ENCODE measurements at regions not wholly inside any gene's neighbourhood (a gene's known extent, or its start where the extent isn't known, plus 50 kb on each side); places are given as distances from the start of the nearest gene placed in this dataset.

GRCh38 chr5:157924490-157924889, 65.5 kb upstream of the CLINT1 start:
- no peak overlapping the region for H3K4me3 ChIP-seq
- TF ChIP-seq CTCF (IDR thresholded peaks at IDR 0.05): no peak
- no peak for TF ChIP-seq POLR2A (IDR thresholded peaks at IDR 0.05)
- H3K9me3 ChIP-seq: no peaks in the 10 kb centered on the region
- 65 to 68% methylated on average over 2 of the region's 2 CpGs for WGBS, 2 donors
- DNase-seq: no peak
- intact Hi-C loops (cut with DNase I): loop anchor here (10.0 kb wide), 1 partner anchor 70 kb away; the partner anchor contains the start of gene CLINT1
- no peaks in the 10 kb centered on the region for H3K27me3 ChIP-seq
- ATAC-seq: no peak
- H3K36me3 ChIP-seq (replicated peaks in 1 of 2; ENCODE audit: insufficient read depth in 1 of 2, low read depth in 2 of 2): no peaks in the 10 kb centered on the region
- peaks cover 8% of the 10 kb centered on the region for H3K4me1 ChIP-seq
- H3K27ac ChIP-seq: no peak overlapping the region

- WGBS, 2 donors: 72 to 77% methylated on average over 3 of the region's 3 CpGs
- Histone ChIP-seq H3K27ac (no peak overlapping the region), H3K4me3 (no peak overlapping the region), H3K36me3 (replicated peaks in 1 of 2; ENCODE audit: insufficient read depth in 1 of 2, low read depth in 2 of 2) (no peaks in the 10 kb centered on the region), H3K9me3 (no peaks in the 10 kb centered on the region), H3K4me1 (peaks cover 15% of the 10 kb centered on the region), H3K27me3 (no peaks in the 10 kb centered on the region)
- DNase-seq: no peak
- intact Hi-C loops (cut with DNase I): loop anchor here (10.0 kb wide), 1 partner anchor 69 kb away; the partner anchor contains the start of gene CLINT1
- TF ChIP-seq POLR2A (IDR thresholded peaks at IDR 0.05): no peak
- no peak for TF ChIP-seq CTCF (IDR thresholded peaks at IDR 0.05)
- ATAC-seq: no peak
Measured at GRCh38 chr5:157923765-157924164, 64.8 kb upstream of the CLINT1 start.

- intact Hi-C loops (cut with DNase I): loop anchor here (10.0 kb wide), 1 partner anchor 67 kb away; the partner anchor contains the start of gene CLINT1
- no peak overlapping the region for H3K27ac ChIP-seq
- 87 to 90% methylated on average over 4 of the region's 4 CpGs for WGBS, 2 donors
- no peak overlapping the region for H3K4me3 ChIP-seq
- peaks cover 22% of the 10 kb centered on the region for H3K4me1 ChIP-seq
- H3K27me3 ChIP-seq: no peaks in the 10 kb centered on the region
- TF ChIP-seq CTCF (IDR thresholded peaks at IDR 0.05) (no peak), POLR2A (IDR thresholded peaks at IDR 0.05) (no peak)
- no peaks in the 10 kb centered on the region for H3K36me3 ChIP-seq (replicated peaks in 1 of 2; ENCODE audit: insufficient read depth in 1 of 2, low read depth in 2 of 2)
- no peaks in the 10 kb centered on the region for H3K9me3 ChIP-seq
- DNase-seq (no peak), ATAC-seq (no peak)
Measured at GRCh38 chr5:157922026-157922425, 63.1 kb upstream of the CLINT1 start.

- no peaks in the 10 kb centered on the region for H3K9me3 ChIP-seq
- H3K27ac ChIP-seq: no peak overlapping the region
- ATAC-seq: no peak
- peaks cover 30% of the 10 kb centered on the region for H3K4me1 ChIP-seq
- WGBS, 2 donors: 84 to 91% methylated on average over 3 of the region's 3 CpGs
- H3K4me3 ChIP-seq: no peak overlapping the region
- intact Hi-C loops (cut with DNase I): loop anchor here (10.0 kb wide), 1 partner anchor 66 kb away; the partner anchor contains the start of gene CLINT1
- H3K27me3 ChIP-seq: no peaks in the 10 kb centered on the region
- DNase-seq: no peak
- no peaks in the 10 kb centered on the region for H3K36me3 ChIP-seq (replicated peaks in 1 of 2; ENCODE audit: insufficient read depth in 1 of 2, low read depth in 2 of 2)
- TF ChIP-seq CTCF (IDR thresholded peaks at IDR 0.05) (no peak), POLR2A (IDR thresholded peaks at IDR 0.05) (no peak)
Measured at GRCh38 chr5:157920828-157921170, 61.9 kb upstream of the CLINT1 start.
